IMR-90 (cell line): ENCODE measurements at regions not wholly inside any gene's neighbourhood (a gene's known extent, or its start where the extent isn't known, plus 50 kb on each side); places are given as distances from the start of the nearest gene placed in this dataset.

Source experiments
- ATAC-seq: fragments of 200-7000 bp; cut with Tn5 transposase; 2 replicates; pipeline ENCODE4 v1.9.1; 2020; ENCODE audit warnings: low read depth, mild to moderate bottlenecking, moderate library complexity
- BruUV-seq: library from RNA; stranded (reverse); fragments of 400-500 nt; replicated peaks from 2 replicates; lab custom pipeline; 2021; lab: Mats Ljungman, UMichigan
- CTCF ChIA-PET: fragments of 300-600 bp; formaldehyde crosslinking; extraction: SDS; loops from one replicate; lab custom pipeline; 2021; ENCODE audit warnings: antibody characterized with exemption; lab: Yijun Ruan, JAX
- POLR2A ChIA-PET: fragments of 300-600 bp; sonication (Branson Sonifier 250); formaldehyde crosslinking; loops from one replicate; lab custom pipeline; 2022; ENCODE audit warnings: antibody characterized with exemption; ENCODE audit not compliant: unreplicated experiment; lab: Charles Lee
- DNase-seq: peaks from one replicate; pipeline ENCODE4 v3.0.0; 2013
- H2AFZ ChIP-seq: replicated peaks from 2 replicates; pipeline ENCODE3; 2013; ENCODE audit warnings: low read length, mild to moderate bottlenecking; ENCODE audit not compliant: poor library complexity
- H2AK5ac ChIP-seq: 2 replicates; pipeline ENCODE4 v1.6.1; 2013; ENCODE audit warnings: low read depth, low read length, inconsistent platforms
- H2AK9ac ChIP-seq: replicated peaks from 2 replicates; pipeline ENCODE3; 2013; ENCODE audit warnings: mild to moderate bottlenecking, low read depth, low read length, moderate library complexity; ENCODE audit not compliant: poor library complexity
- H2BK120ac ChIP-seq: 2 replicates; pipeline ENCODE4 v1.6.1; 2013; ENCODE audit warnings: low read depth, low read length, inconsistent platforms
- H2BK15ac ChIP-seq: 3 replicates; pipeline ENCODE4 v1.6.1; 2013; ENCODE audit warnings: low read depth, low read length, inconsistent platforms
- H2BK20ac ChIP-seq: 2 replicates; pipeline ENCODE4 v1.6.1; 2013; ENCODE audit warnings: low read depth, mild to moderate bottlenecking, inconsistent platforms, low read length, moderate library complexity
- H2BK5ac ChIP-seq: 2 replicates; pipeline ENCODE4 v1.6.1; 2013; ENCODE audit warnings: mild to moderate bottlenecking, low read depth, low read length, inconsistent platforms; ENCODE audit not compliant: poor library complexity, severe bottlenecking
- H3K14ac ChIP-seq: replicated peaks from 2 replicates; pipeline ENCODE4 v1.6.1; 2013; ENCODE audit warnings: low read depth, low read length, inconsistent platforms
- H3K18ac ChIP-seq: 2 replicates; pipeline ENCODE4 v1.6.1; 2013; ENCODE audit warnings: low read depth, low read length, control low read depth
- H3K23ac ChIP-seq: 2 replicates; pipeline ENCODE4 v1.6.1; 2013; ENCODE audit warnings: low read depth, low read length, inconsistent platforms
- H3K27ac ChIP-seq: 2 replicates; pipeline ENCODE4 v1.5.1; 2013; ENCODE audit warnings: mild to moderate bottlenecking, control low read depth, low read length; ENCODE audit not compliant: insufficient read depth
- H3K27me3 ChIP-seq: 2 replicates; pipeline ENCODE4 v1.6.1; 2013; ENCODE audit warnings: low read length; ENCODE audit not compliant: control insufficient read depth, insufficient read depth
- H3K36me3 ChIP-seq: 2 replicates; pipeline ENCODE4 v1.6.1; 2013; ENCODE audit warnings: low read length, mixed read lengths; ENCODE audit not compliant: control insufficient read depth, insufficient read depth
- H3K4ac ChIP-seq: 2 replicates; pipeline ENCODE4 v1.6.1; 2013; ENCODE audit warnings: low read depth, low read length, inconsistent platforms
- H3K4me1 ChIP-seq: 2 replicates; pipeline ENCODE4 v1.6.1; 2013; ENCODE audit warnings: low read length, mixed read lengths; ENCODE audit not compliant: control insufficient read depth, insufficient read depth
- H3K4me2 ChIP-seq: 2 replicates; pipeline ENCODE4 v1.6.1; 2013; ENCODE audit warnings: low read depth, mild to moderate bottlenecking, control low read depth, low read length, moderate library complexity
- H3K4me3 ChIP-seq: 2 replicates; pipeline ENCODE4 v1.5.1; 2013; ENCODE audit warnings: low read depth, mild to moderate bottlenecking, control low read depth, low read length, moderate library complexity; ENCODE audit not compliant: insufficient read depth
- H3K56ac ChIP-seq: 2 replicates; pipeline ENCODE4 v1.6.1; 2013; ENCODE audit warnings: low read length, inconsistent platforms; ENCODE audit not compliant: insufficient read depth; ENCODE audit errors: extremely low read depth
- H3K79me1 ChIP-seq, 2 experiments: 2 replicates each; pipeline ENCODE4 v1.6.1; 2013; ENCODE audit warnings: low read length in 2 of 2, inconsistent platforms in 1 of 2, low read depth in 1 of 2
- H3K9ac ChIP-seq: 2 replicates; pipeline ENCODE4 v1.6.1; 2013; ENCODE audit warnings: low read depth, low read length, control low read depth
- H3K9me1 ChIP-seq: 2 replicates; pipeline ENCODE4 v1.6.1; 2013; ENCODE audit warnings: low read length, inconsistent platforms; ENCODE audit not compliant: insufficient read depth
- H3K9me3 ChIP-seq: 2 replicates; pipeline ENCODE4 v1.6.1; 2013; ENCODE audit warnings: low read length; ENCODE audit not compliant: control insufficient read depth, insufficient read depth
- H4K20me1 ChIP-seq: 2 replicates; pipeline ENCODE4 v1.6.1; 2013; ENCODE audit warnings: low read length, inconsistent platforms; ENCODE audit not compliant: insufficient read depth
- H4K5ac ChIP-seq: 2 replicates; pipeline ENCODE4 v1.6.1; 2013; ENCODE audit warnings: mild to moderate bottlenecking, low read depth, low read length, control low read depth
- H4K8ac ChIP-seq, 2 experiments: 2 replicates each; pipeline ENCODE4 v1.6.1; 2013; ENCODE audit warnings: low read depth in 2 of 2, low read length in 2 of 2, control low read depth in 1 of 2, inconsistent platforms in 1 of 2
- H4K91ac ChIP-seq: 2 replicates; pipeline ENCODE4 v1.6.1; 2013; ENCODE audit warnings: low read depth, low read length, inconsistent platforms; ENCODE audit not compliant: insufficient read depth
- CEBPB ChIP-seq: IDR thresholded peaks from 2 replicates; pipeline ENCODE4 v1.6.1; 2012; ENCODE audit warnings: low read depth, low read length, improper control_type of control experiment
- WGBS, 2 experiments: methylation state at CpG; one replicate each; pipeline versions ENCODE4 v1.1.5 to v1.1.7; 2013; ENCODE audit warnings: missing lambda C conversion rate in 2 of 2; ENCODE audit not compliant: insufficient read length in 1 of 2; ENCODE audit errors: extremely low coverage in 2 of 2; 5-methylcytosine and 5-hydroxymethylcytosine counted together
- dilution Hi-C: fragments of 300-500 bp; cut with HindIII; formaldehyde crosslinking; loops from one replicate; pipeline ENCODE4 v1.14.3; 2018; ENCODE audit warnings: low sequenced_read_pairs; ENCODE audit not compliant: unreplicated experiment
- in situ Hi-C: fragments of 300-500 bp; cut with MboI; formaldehyde crosslinking; loops from 3 replicates; pipeline ENCODE4 v1.14.3; 2019; ENCODE audit warnings: low sequenced_read_pairs, inconsistent platforms, mixed read lengths
- intact Hi-C: fragments of 100-400 bp; cut with micrococcal nuclease; formaldehyde crosslinking; loops from 2 replicates; pipeline ENCODE4 v1.10.0; 2022

DNA sequence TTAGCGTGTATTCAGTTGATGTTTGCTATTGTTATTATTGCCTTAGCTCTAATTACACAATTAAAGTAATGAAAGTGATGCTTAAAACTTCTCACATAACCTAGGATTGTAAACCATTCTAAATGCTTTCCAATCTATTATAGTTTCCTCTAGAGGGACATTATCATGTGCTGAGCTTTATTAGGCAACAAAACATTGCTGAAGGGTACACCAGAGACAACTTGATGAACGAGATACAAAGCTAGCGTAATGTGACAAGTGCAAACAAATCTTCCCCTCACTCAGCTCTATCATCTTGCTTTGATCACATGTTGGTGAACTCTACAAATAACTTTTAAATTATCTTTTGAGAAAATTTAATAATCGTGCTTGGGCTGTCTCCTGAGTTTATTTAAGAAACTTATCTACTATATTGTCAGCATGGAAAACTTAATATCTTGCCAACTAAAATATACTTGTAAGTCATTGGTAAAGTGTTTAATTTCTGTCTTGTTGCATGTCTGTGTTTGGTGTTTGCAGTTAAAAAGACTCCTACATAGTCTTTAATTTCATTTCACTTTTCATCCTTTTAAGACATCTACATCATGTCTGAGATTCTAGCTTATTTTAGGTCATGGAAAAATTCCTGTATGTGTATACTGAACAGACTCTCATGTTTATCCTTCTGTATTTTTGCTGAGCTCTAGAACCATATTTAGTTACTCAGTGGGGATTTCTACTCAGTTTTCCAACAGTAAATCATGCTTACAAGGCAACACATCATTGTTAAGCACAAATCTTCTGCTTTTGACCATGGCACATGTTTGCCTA, 104.2 kb upstream of the ADAMTS5 start:
- in situ Hi-C loops, result no loop called here
- no peaks in the 10 kb centered on the region for H4K20me1 ChIP-seq
- H3K9ac ChIP-seq, result no peak overlapping the region
- H3K27me3 ChIP-seq, result no peaks in the 10 kb centered on the region
- no peak overlapping the region for H4K91ac ChIP-seq
- POLR2A ChIA-PET, result no interaction called here
- no CpG with 5 or more reads among the region's 4 CpGs for WGBS, 2 experiments
- H3K27ac ChIP-seq, result no peak overlapping the region
- H4K8ac ChIP-seq, result no peak overlapping the region
- intact Hi-C loops, result no loop called here
- H4K5ac ChIP-seq, result no peak overlapping the region
- no peaks in the 10 kb centered on the region for H3K36me3 ChIP-seq
- ATAC-seq (no peak; the same call in 1 of the 2 replicates), DNase-seq (peak; percentile 31)
- no peaks in the 10 kb centered on the region for H3K9me1 ChIP-seq
- peak overlapping the region; percentile 72; the same call in 1 of the 2 replicates for H3K18ac ChIP-seq
- no peak overlapping the region for H2AK5ac ChIP-seq
- no TSS peak for BruUV-seq
- H2BK15ac ChIP-seq, result no peak overlapping the region
- no peak overlapping the region for H2AFZ ChIP-seq
- no peak overlapping the region for H2BK5ac ChIP-seq
- no peak overlapping the region for H2BK20ac ChIP-seq
- CTCF ChIA-PET, result no interaction called here
- H2BK120ac ChIP-seq, result no peak overlapping the region
- dilution Hi-C loops, result no loop called here
- H3K79me1 ChIP-seq, result no peaks in the 10 kb centered on the region
- H2AK9ac ChIP-seq, result no peak overlapping the region
- TF ChIP-seq CEBPB, result no peak
- no peak overlapping the region for H3K14ac ChIP-seq
- no peak overlapping the region for H3K4ac ChIP-seq
- no peak overlapping the region for H3K4me2 ChIP-seq
- no peak overlapping the region for H3K4me3 ChIP-seq
- no peak overlapping the region for H3K23ac ChIP-seq
- H3K4me1 ChIP-seq, result no peaks in the 10 kb centered on the region
- H3K9me3 ChIP-seq, result no peaks in the 10 kb centered on the region
- H3K56ac ChIP-seq, result no peak overlapping the region
